GM19035 (cell line): ENCODE measurements at regions not wholly inside any gene's neighbourhood (a gene's known extent, or its start where the extent isn't known, plus 50 kb on each side); places are given as distances from the start of the nearest gene placed in this dataset.

Experiments used
- ATAC-seq: cut with Tn5 transposase; IDR thresholded peaks from one replicate; pipeline ENCODE4 v1.9.1; 2021; ENCODE audit not compliant: unreplicated experiment

- no peak for ATAC-seq
Observed at GRCh38 chr15:95834028-95834804, 496.3 kb upstream of the NR2F2 start.

DNA sequence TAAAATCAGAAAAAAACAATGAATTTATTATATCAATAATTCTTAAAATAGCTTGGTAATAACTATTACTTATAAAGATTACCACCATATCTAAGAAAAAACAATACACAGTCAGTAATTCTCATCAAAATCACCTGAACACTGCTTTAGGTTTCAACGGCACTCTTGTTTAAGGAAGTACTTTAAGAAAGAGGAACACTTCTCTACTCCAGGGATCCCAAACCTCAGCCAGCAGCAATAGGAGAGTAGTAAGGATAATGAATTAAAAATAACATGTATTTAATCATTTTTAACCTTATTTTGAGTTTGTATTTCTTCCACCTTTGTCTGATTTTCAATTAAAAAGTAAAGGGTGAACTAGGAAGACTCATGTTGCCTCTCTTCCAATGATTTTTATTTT lies 494.0 kb upstream of the NR2F2 start:
- no peak for ATAC-seq

DNA sequence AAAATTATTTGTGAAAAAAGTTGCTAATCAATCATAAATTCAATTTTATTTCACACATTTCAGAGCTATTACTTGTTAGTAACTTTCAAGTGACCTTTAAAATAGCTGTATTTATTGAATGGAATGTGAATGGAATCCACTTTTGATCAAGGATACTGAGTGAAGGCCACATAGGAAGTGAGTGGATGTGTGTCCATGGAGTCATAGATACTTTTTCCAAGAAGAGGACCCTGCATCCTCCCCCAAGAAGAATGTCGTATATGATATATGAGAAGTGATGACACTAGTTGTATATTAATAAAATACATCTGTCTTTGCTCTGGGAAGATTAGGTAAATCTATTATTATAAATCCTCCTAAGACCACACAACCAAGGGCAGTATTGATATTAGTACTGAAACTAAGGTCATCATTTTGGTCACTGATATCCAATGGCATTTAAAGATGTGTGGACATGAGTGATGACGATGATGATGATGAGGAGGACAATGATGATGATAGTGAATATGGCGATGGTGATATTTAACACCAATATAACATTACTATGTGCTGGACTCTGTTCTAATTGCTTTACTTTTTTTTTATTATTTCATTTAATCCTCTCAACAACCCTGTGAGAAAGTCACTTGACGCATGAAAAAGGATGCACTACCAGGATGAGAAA lies 493.0 kb upstream of the NR2F2 start:
- ATAC-seq, result no peak

GRCh38 chr15:95839367-95839782 lies 491.1 kb upstream of the NR2F2 start:
- peak; percentile 88 for ATAC-seq

DNA sequence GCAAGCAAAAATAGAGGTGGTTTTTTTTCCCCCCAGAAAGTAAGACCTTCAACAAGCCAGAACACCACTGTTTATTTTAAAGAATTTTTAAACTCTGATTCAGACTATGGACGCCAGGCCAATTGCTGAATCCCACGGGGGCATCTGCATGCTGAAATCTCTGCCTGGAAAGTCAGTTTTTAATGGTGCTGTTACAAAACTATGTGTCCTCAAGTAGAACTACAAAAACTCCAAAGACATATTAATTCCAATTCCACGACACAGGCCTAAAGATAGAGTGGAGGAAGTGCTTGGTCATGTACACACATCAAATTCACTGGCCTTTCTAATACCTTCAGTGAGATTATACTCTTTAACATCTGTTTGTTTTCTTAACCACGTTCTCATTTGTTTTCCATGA lies 490.5 kb upstream of the NR2F2 start:
- no peak for ATAC-seq

- no peak for ATAC-seq
Observed at GRCh38 chr15:95840855-95841254, 489.6 kb upstream of the NR2F2 start.

DNA sequence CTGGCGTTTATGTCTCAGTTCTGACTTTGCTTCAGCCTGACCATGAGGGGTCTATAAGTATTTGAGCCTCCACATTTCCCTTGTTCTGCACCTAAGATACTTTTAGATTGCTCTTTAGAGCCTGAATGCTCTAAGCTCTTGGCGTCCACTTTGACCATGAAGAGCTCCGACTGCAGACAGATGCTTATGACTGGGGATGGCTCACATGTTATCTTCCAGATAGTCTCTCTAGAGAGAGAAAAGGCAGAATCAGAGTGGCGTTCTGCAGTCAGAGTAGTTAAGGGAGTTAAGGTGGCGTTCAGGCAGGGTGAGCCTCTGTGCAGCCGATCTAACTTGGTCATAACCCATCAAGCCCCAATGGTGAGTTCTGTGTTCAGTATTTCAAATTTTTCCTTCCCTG lies 487.9 kb upstream of the NR2F2 start:
- no peak for ATAC-seq

- ATAC-seq, result no peak
Observed at GRCh38 chr15:95843241-95843910, 487.1 kb upstream of the NR2F2 start.

DNA sequence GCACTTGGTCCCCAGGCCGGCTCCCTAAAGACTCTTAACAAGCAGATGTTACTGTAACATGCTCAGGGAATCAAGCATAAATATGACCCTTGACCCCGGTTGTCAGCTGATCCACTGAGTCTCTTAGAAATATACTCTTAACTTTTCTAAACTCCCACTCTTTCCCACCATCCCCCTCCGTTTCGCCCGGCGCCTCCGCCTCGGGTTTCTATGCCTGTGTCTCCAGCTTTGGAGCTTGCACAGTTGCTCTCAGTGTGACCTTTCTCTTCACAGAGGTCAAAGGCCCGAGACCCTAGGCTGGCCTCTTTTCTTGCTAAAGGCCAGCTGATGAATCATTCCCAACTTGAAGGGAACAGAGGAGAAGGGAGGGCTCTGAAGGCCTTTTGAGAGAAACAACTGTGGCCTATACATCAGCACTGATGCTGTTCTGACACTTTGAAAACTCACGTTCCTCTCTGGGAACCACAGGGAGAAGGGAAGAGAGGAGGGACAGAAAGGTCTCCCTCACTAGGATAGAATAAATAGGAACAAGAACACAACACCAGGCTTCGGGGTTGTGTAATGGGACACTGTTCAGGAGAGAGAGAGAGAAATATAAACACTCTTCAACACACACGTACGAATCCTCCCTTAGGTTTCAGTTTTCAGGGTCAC lies 484.5 kb upstream of the NR2F2 start:
- no peak for ATAC-seq

DNA sequence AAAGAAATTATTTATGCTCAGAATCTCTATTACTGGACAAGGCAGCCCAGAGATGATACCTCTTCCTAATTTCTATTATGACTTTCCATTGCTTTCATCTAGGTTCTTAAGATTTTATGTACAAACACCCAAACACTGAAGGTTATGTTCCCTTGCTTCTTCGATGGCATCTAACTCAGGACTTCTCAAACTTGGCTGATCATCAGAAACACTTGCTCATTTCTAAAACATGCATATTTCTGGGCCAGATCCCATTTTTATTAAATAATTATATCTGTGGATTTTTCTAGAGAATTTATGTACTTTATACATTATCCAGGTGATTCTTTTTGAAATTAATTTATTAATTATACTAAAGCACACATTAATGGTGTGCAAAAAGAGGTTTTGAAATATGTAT lies 482.4 kb upstream of the NR2F2 start:
- no peak for ATAC-seq

DNA sequence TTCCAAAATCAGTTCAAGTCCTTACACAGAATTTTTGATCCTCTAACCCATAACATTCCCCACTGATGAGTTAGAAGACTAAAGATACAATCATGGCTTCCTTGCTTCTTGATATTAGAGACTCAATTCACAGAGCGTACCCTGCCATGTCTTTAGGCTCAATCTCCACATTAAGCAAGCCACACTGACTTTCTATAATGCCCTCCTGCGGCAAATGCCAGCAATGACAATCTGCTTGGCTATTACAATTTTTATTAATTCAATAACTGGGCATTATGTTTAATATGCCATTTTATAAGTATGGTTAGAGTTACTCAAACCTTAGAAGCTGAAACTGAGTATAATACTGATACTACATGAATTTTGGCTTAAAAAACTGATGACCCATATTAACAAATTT lies 479.7 kb upstream of the NR2F2 start:
- no peak for ATAC-seq

- no peak for ATAC-seq
Observed at GRCh38 chr15:95853350-95853749, 477.1 kb upstream of the NR2F2 start.

DNA sequence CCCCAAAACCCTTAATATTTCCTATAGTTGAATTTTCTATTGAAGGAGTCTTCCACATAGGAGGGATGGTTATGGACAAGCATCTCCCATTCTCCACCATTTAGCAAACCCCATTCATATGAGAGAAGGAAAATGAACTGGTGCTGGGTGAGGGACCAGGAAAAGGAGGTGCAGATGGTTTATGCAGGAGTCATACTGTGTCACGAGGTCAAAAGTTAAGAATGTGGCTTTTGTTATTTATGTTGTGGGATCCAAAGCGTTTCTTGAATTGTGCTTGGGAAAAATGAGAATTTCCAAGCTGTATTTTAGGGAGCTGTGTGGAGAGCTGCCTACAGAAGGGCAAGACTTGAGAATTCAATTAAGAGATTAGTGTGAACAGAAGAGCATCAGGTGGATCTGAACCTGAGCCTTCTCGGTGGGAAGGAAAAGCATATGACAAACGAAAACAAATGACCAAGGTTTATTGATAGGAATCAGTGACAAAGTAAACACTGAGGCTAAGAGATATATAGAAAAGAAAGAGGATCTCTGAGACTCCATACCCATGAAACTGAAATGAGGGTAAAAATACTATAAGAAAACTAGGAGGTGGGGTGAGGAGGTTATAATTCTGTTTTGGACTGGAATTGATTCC lies 473.3 kb upstream of the NR2F2 start:
- ATAC-seq, result no peak

GRCh38 chr15:95857758-95858157 lies 472.7 kb upstream of the NR2F2 start:
- no peak for ATAC-seq

DNA sequence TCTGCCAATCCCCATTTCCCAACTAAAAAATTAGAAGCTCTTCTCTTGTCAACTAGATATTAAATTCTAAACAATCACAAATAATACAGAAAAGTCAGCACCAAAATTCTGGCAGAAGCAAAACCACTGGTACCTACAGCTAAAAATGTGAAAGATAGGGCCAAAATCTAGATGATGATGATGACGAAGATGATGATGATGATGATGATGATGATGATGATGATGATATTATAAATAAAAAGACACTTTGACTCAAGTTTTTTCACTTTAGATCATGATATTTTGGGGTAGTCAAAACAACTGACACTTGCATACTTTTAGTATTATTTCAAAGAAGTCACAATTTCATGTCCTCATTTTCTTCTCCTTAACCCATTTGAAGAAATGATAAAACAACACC lies 470.1 kb upstream of the NR2F2 start:
- ATAC-seq, result no peak

- peak; percentile 61 for ATAC-seq
Observed at GRCh38 chr15:95864467-95864886, 466.0 kb upstream of the NR2F2 start.

- no peak for ATAC-seq
Observed at GRCh38 chr15:95865330-95865739, 465.2 kb upstream of the NR2F2 start.

DNA sequence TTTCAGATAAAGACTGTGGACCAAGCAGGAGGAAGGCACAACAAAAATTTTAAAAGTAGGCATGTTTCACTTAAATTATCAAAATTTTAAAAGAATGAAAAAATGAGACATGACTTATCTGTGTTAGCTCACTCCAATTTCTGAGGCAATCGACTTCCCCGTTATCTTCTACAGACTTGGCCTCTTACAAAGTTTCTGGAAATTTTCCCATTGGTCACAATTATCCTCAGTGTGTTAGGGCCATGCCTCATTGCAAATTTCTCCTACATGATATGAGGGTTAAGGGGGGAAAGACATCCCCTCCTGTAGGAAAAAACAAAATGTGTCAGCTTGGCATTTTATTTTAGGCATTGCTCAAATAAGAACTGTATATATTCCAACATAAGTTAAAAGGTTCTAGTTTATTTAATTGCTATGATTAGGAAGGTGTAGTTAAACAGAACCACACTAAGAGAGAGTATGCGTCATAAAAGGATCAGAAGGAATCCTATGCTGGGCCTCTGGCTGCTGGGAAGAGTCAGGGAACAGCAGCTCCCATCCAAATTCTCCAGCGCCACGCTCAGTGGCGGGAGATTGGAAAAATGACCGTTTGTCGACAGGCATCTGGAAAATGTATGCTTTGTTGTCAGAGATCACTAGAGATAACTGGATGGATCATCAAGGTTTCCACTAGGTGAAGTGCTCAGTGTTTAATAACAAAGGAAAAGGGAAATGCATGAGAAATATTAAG lies 463.6 kb upstream of the NR2F2 start:
- ATAC-seq, result no peak

GRCh38 chr15:95868450-95868849 lies 462.1 kb upstream of the NR2F2 start:
- ATAC-seq, result no peak

GRCh38 chr15:95868970-95869369 lies 461.5 kb upstream of the NR2F2 start:
- ATAC-seq, result no peak
